GM12873 (cell line): ENCODE measurements at regions not wholly inside any gene's neighbourhood (a gene's known extent, or its start where the extent isn't known, plus 50 kb on each side); places are given as distances from the start of the nearest gene placed in this dataset.
A peak's percentile ranks its signal among the peaks of the same experiment; 100 is the strongest.

Experiments
- CTCF ChIP-seq: IDR thresholded peaks from 2 replicates; pipeline ENCODE4 v1.5.1; 2012; ENCODE audit warnings: low read depth, mild to moderate bottlenecking, moderate library complexity, low read length, control low read depth; ENCODE audit not compliant: insufficient read depth; ENCODE audit errors: missing control alignments

DNA sequence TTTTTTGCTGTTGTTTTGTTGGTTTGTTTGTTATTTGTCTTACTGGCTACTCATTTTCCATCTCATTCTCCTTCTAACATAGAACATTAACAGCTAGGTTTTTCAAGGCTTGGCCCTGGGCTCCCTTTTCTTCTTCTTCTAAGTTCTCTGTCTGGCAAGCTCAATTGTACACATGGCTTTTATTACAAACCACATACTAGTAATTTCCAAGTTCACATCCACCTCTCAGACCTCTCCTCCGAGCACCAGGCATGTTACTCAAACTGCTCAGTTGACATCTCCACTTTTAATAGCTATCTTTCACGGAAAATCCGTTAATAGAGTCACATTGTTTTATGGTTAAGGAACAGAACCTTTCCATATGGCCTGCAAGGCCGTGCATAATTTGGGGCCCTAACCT lies 736.9 kb upstream of the ADAMTS5 start:
- no peak for TF ChIP-seq CTCF

GRCh38 chr21:27700974-27701614 lies 734.2 kb upstream of the ADAMTS5 start:
- peak; percentile 60 for TF ChIP-seq CTCF

DNA sequence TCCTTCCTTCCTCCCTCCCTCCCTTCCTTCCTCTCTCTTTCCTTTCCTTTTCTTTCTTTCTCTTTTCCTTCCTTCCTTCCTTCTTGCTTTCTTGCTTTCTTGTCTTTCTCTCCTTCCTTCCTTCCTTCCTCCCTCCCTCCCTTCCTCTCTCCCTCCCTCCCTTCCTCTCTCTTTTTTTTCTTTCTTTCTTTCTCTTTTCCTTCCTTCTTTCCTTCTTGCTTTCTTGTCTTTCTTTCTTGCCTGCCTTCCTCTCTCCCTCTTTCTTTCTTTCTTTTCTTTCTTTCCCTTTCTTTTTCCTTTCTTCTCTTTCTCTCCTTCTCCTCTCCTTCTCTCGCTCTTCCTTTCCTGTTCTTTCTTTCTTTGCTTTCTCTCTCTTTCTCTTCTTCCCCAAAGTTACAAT lies 728.4 kb upstream of the ADAMTS5 start:
- no peak for TF ChIP-seq CTCF

DNA sequence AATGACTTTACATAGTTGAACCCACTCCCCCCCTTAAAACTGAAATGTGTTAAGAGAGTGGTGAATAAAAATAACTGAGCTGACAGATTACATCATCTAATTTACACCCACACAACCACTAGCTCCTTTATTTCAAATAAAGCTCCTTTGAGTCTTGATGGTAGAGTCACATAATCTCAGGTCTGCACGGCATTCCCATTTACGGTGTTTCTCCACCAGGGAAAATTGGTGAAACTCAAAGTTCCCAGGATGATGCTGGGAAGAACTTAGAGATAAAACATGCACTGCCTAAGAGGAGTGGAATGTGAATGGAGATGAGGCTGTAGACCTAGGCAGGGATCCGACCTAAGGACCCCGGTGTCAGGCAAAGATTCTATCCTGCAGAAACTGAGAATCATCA lies 727.8 kb upstream of the ADAMTS5 start:
- TF ChIP-seq CTCF: no peak

- no peak for TF ChIP-seq CTCF
These were observed 726.5 kb upstream of the ADAMTS5 start for GRCh38 chr21:27693376-27693775.

DNA sequence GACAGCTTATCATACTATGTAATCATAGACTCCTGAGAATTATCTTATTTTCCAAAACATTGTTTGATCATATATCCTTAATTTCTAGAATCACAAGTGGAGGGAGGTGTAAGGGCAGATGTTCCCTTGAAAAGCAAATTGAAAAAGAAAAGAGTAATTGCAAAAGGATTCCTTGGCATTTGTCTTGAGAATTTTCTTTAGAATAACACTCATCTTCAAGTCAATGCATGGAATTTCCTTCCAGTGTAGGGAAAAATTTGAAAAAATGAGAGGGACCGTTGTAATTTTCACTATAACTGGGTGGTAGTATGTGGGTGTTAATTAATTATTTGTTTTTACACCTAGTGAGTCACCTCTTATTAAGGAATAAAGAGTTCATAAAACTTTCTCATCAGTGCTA lies 724.6 kb upstream of the ADAMTS5 start:
- TF ChIP-seq CTCF: no peak

DNA sequence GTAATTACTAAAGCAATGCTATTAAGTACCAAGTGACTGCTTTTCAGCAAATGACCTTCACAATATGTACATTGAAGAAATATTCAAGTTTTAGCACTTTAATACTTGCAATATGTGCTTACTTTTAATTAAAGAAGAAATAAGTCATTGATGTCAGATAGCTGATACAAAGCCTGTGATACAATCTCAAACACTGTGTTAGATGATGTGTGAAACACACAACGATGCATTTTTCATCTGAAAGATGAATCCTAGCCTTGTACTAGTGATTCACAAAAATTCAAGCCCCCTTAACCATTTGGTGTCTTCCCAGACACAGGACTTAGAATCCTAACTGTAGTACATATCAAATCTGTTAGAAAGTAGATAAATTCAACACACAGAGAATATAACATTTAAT lies 724.1 kb upstream of the ADAMTS5 start:
- TF ChIP-seq CTCF: no peak

- no peak for TF ChIP-seq CTCF
These were observed 723.5 kb upstream of the ADAMTS5 start for GRCh38 chr21:27690426-27690825.
